SK-N-SH (cell line): ENCODE measurements at regions not wholly inside any gene's neighbourhood (a gene's known extent, or its start where the extent isn't known, plus 50 kb on each side); places are given as distances from the start of the nearest gene placed in this dataset.

Experiments
- CTCF ChIA-PET: fragments of 300-600, 350-600 bp; formaldehyde crosslinking; extraction: SDS; loops from one replicate; lab custom pipeline; 2021; lab: Yijun Ruan, JAX
- POLR2A ChIA-PET: fragments of 350-600 bp; sonication (Branson Sonifier 250); formaldehyde crosslinking; extraction: SDS; loops from one replicate; lab custom pipeline; 2020; ENCODE audit warnings: antibody characterized with exemption, inconsistent platforms; lab: Yijun Ruan, JAX
- DNase-seq: peaks from one replicate; pipeline ENCODE4 v3.0.0; 2012
- H2AFZ ChIP-seq: fragments of 200-600 bp; sonication (generic); 2 replicates; pipeline ENCODE4 v1.8.1; 2016; ENCODE audit warnings: antibody characterized with exemption, mild to moderate bottlenecking, low read depth
- H3F3A ChIP-seq: fragments of 200-600 bp; sonication (generic); replicated peaks from 2 replicates; pipeline ENCODE3; 2016; ENCODE audit warnings: antibody characterized with exemption, mild to moderate bottlenecking; ENCODE audit not compliant: insufficient read depth
- H3K27ac ChIP-seq, 2 experiments: fragments of 200-500 bp in 1 of 2; fragments of 200-600 bp in 1 of 2; sonication (Bioruptor generic) in 1 of 2; sonication (generic), shearing (Covaris generic) in 1 of 2; 2 replicates each; pipeline versions ENCODE4 v1.5.1 to v1.6.1; 2014 to 2016; ENCODE audit warnings: low read depth in 2 of 2, inconsistent platforms in 1 of 2, low read length in 1 of 2, mild to moderate bottlenecking in 1 of 2, mixed read lengths in 1 of 2
- H3K27me3 ChIP-seq: fragments of 200-600 bp; sonication (generic), shearing (Covaris generic); 2 replicates; pipeline ENCODE4 v1.6.1; 2016; ENCODE audit warnings: mixed run types; ENCODE audit not compliant: insufficient read depth
- H3K36me3 ChIP-seq, 2 experiments: fragments of 200-500 bp in 1 of 2; fragments of 200-600 bp in 1 of 2; sonication (Bioruptor generic) in 1 of 2; sonication (generic) in 1 of 2; replicated peaks in 1 of 2; 2 replicates each; pipeline versions ENCODE3 to v1.5.1; 2014 to 2016; ENCODE audit warnings: low read length in 1 of 2, mild to moderate bottlenecking in 1 of 2; ENCODE audit not compliant: insufficient read depth in 2 of 2, control insufficient read depth in 1 of 2
- H3K4me1 ChIP-seq, 2 experiments: fragments of 200-500 bp in 1 of 2; fragments of 200-600 bp in 1 of 2; sonication (Bioruptor generic) in 1 of 2; sonication (generic), shearing (Covaris generic) in 1 of 2; 2 replicates each; pipeline versions ENCODE4 v1.5.1 to v1.6.1; 2014 to 2016; ENCODE audit warnings: low read depth in 1 of 2, low read length in 1 of 2, mixed run types in 1 of 2; ENCODE audit not compliant: insufficient read depth in 2 of 2, control insufficient read depth in 1 of 2
- H3K4me2 ChIP-seq: fragments of 200-600 bp; sonication (generic), shearing (Covaris generic); 2 replicates; pipeline ENCODE4 v1.6.1; 2017; ENCODE audit warnings: mixed run types
- H3K4me3 ChIP-seq, 2 experiments: fragments of 200-500 bp in 1 of 2; fragments of 200-600 bp in 1 of 2; sonication (Bioruptor generic) in 1 of 2; sonication (generic), shearing (Covaris generic) in 1 of 2; 2 replicates each; pipeline versions ENCODE4 v1.5.1 to v1.8.1; 2014 to 2016; ENCODE audit warnings: low read depth in 2 of 2, inconsistent platforms in 1 of 2, low read length in 1 of 2, mild to moderate bottlenecking in 1 of 2, mixed read lengths in 1 of 2, moderate library complexity in 1 of 2
- H3K79me2 ChIP-seq: fragments of 200-600 bp; sonication (generic); 2 replicates; pipeline ENCODE4 v1.8.1; 2017; ENCODE audit warnings: mild to moderate bottlenecking; ENCODE audit not compliant: insufficient read depth
- H3K9ac ChIP-seq: fragments of 200-600 bp; sonication (generic); 2 replicates; pipeline ENCODE4 v1.6.1; 2017; ENCODE audit warnings: mixed run types
- H3K9me2 ChIP-seq: fragments of 200-600 bp; sonication (generic); 2 replicates; pipeline ENCODE4 v1.6.1; 2017; ENCODE audit warnings: mixed run types
- H3K9me3 ChIP-seq: fragments of 200-600 bp; sonication (generic); 2 replicates; pipeline ENCODE4 v1.6.1; 2017; ENCODE audit warnings: mixed run types, mild to moderate bottlenecking, moderate library complexity
- H4K20me1 ChIP-seq: fragments of 200-600 bp; sonication (generic); 2 replicates; pipeline ENCODE4 v1.6.1; 2017; ENCODE audit warnings: mild to moderate bottlenecking, mixed run types; ENCODE audit not compliant: insufficient read depth
- ELF1 ChIP-seq: IDR thresholded peaks from 2 replicates; pipeline ENCODE4 v1.4.0; 2012
- EP300 ChIP-seq, 2 experiments: IDR thresholded peaks; 2 replicates each; pipeline versions ENCODE4 v1.4.0 to v1.6.1; 2012; ENCODE audit warnings: borderline replicate concordance in 1 of 2, low read depth in 1 of 2, low read length in 1 of 2
- EZH2phosphoT487 ChIP-seq: fragments of 200-600 bp; sonication (generic); IDR thresholded peaks from 2 replicates; pipeline ENCODE4 v1.6.1; 2017; ENCODE audit warnings: low read depth, mixed run types, mild to moderate bottlenecking, antibody characterized with exemption, moderate library complexity, borderline replicate concordance
- FOSL2 ChIP-seq: IDR thresholded peaks from 2 replicates; pipeline ENCODE4 v1.4.0; 2012; ENCODE audit warnings: low read depth, mild to moderate bottlenecking, moderate library complexity, borderline replicate concordance
- FOXM1 ChIP-seq: IDR thresholded peaks from 2 replicates; pipeline ENCODE4 v1.4.0; 2012; ENCODE audit warnings: low read depth, mild to moderate bottlenecking
- GABPA ChIP-seq: IDR thresholded peaks from 2 replicates; pipeline ENCODE4 v1.4.0; 2012; ENCODE audit warnings: low read depth, mild to moderate bottlenecking
- MEF2A ChIP-seq: IDR thresholded peaks from 2 replicates; pipeline ENCODE4 v1.4.0; 2012; ENCODE audit warnings: low read depth, borderline replicate concordance
- MXI1 ChIP-seq: IDR thresholded peaks from 2 replicates; pipeline ENCODE4 v1.6.1; 2012; ENCODE audit warnings: mild to moderate bottlenecking, low read depth, low read length, improper control_type of control experiment
- NFIC ChIP-seq: IDR thresholded peaks from 2 replicates; pipeline ENCODE4 v1.4.0; 2012; ENCODE audit warnings: borderline replicate concordance
- RCOR1 ChIP-seq: fragments of 150-350 bp; IDR thresholded peaks from 2 replicates; pipeline ENCODE4 v1.6.1; 2017; ENCODE audit warnings: antibody characterized with exemption, low read length
- RXRA ChIP-seq: IDR thresholded peaks from 2 replicates; pipeline ENCODE4 v1.4.0; 2012; ENCODE audit warnings: low read depth, mild to moderate bottlenecking, borderline replicate concordance
- SMC3 ChIP-seq: IDR thresholded peaks from 2 replicates; pipeline ENCODE4 v1.6.1; 2012; ENCODE audit warnings: low read depth, low read length, improper control_type of control experiment
- TAF1 ChIP-seq: IDR thresholded peaks from 2 replicates; pipeline ENCODE4 v1.6.1; 2012; ENCODE audit warnings: low read depth, mild to moderate bottlenecking, low read length, moderate library complexity, borderline replicate concordance
- TCF12 ChIP-seq: IDR thresholded peaks from 2 replicates; pipeline ENCODE4 v1.4.0; 2012
- TEAD4 ChIP-seq: IDR thresholded peaks from 2 replicates; pipeline ENCODE4 v1.4.0; 2012; ENCODE audit warnings: mild to moderate bottlenecking, borderline replicate concordance; ENCODE audit not compliant: insufficient read depth
- WGBS: methylation state at CpG from one replicate; pipeline ENCODE4 v1.1.6; 2017; ENCODE audit warnings: low lambda C conversion rate; 5-methylcytosine and 5-hydroxymethylcytosine counted together
- TF ChIP-seq, protein P1 (sequence below): IDR thresholded peaks from 2 replicates; pipeline ENCODE4 v1.4.0; 2012; ENCODE audit warnings: low read depth, borderline replicate concordance
- TF ChIP-seq, protein P2 (sequence below): IDR thresholded peaks from 2 replicates; pipeline ENCODE4 v1.4.0; 2012; ENCODE audit warnings: low read depth, borderline replicate concordance
- TF ChIP-seq, protein P3 (sequence below): IDR thresholded peaks from 2 replicates; pipeline ENCODE4; 2012

DNA sequence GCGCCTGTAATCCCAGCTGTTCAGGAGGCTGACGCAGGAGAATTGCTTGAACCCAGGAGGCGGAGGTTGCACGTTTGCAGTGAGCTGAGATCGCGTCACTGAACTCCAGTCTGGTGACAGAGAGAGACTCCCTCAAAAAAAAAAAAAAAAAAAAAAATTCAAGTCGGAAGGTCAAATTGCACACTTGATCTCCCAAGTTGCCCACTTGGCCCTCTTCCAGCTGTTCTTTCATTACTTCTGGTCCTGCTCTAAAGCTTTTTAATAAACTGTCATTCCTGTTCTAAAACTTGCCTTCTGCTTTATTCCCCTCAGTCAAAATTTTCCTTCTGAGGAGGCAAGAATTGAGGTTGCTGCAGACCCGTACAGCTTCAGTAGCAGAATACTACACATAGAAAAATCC, 2358.0 kb downstream of the ARAP2 start:
- H3K9me2 ChIP-seq: no peaks in the 10 kb centered on the region
- 90% methylated on average over 8 of the region's 8 CpGs for WGBS
- POLR2A ChIA-PET: no interaction called here

DNA sequence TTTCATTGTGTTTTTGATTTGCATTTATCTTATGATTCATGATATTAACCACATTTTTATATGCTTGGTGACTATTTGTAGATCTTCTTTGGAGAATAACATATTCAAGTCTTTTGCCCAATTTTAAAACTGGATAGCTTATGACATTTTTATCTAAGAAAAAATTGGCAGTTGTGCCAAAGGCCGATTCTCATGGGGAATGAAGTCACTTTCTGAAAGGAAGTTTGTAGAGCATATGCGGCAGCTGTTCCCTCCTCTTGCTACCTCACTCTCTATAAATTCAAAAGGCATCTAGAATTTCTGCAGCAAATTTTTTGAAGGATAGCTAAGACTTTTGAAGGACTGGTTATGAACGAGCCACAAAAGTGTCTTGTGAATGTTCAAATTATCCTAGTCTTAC, 2353.5 kb downstream of the ARAP2 start:
- Histone ChIP-seq H3K4me3 (no peak overlapping the region), H3K27ac (no peak overlapping the region), H3K27me3 (no peaks in the 10 kb centered on the region), H3K9me2 (no peaks in the 10 kb centered on the region), H2AFZ (no peak overlapping the region)
- TF ChIP-seq, protein P1, sequence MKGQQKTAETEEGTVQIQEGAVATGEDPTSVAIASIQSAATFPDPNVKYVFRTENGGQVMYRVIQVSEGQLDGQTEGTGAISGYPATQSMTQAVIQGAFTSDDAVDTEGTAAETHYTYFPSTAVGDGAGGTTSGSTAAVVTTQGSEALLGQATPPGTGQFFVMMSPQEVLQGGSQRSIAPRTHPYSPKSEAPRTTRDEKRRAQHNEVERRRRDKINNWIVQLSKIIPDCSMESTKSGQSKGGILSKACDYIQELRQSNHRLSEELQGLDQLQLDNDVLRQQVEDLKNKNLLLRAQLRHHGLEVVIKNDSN: no peak
- TF ChIP-seq, protein P2, sequence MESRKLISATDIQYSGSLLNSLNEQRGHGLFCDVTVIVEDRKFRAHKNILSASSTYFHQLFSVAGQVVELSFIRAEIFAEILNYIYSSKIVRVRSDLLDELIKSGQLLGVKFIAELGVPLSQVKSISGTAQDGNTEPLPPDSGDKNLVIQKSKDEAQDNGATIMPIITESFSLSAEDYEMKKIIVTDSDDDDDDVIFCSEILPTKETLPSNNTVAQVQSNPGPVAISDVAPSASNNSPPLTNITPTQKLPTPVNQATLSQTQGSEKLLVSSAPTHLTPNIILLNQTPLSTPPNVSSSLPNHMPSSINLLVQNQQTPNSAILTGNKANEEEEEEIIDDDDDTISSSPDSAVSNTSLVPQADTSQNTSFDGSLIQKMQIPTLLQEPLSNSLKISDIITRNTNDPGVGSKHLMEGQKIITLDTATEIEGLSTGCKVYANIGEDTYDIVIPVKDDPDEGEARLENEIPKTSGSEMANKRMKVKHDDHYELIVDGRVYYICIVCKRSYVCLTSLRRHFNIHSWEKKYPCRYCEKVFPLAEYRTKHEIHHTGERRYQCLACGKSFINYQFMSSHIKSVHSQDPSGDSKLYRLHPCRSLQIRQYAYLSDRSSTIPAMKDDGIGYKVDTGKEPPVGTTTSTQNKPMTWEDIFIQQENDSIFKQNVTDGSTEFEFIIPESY: no peak
- TF ChIP-seq MEF2A (no peak), SMC3 (no peak), EZH2phosphoT487 (no peak), GABPA (no peak), RCOR1 (no peak), NFIC (no peak), RXRA (no peak), FOXM1 (no peak), EP300 (IDR thresholded peaks at IDR 0.05; ENCODE audit: borderline replicate concordance in 1 of 2, low read depth in 1 of 2, low read length in 1 of 2) (no peak), ELF1 (no peak)
- TF ChIP-seq, all 33 proteins: peak for 0
- WGBS: 75% methylated on average over 3 of the region's 3 CpGs
- H3K4me1 ChIP-seq: peaks cover 0 to 1% of the 10 kb centered on the region in 2 experiments; a peak in 1 of 4 replicates
- DNase-seq: no peak
- ChIA-PET POLR2A (no interaction called here), CTCF (no interaction called here)
- no peak overlapping the region for H3K4me2 ChIP-seq
- no peak overlapping the region for H3K9ac ChIP-seq
- no peaks in the 10 kb centered on the region for H3K79me2 ChIP-seq
- no peaks in the 10 kb centered on the region for H3K36me3 ChIP-seq
- no peaks in the 10 kb centered on the region for H3F3A ChIP-seq
- H3K9me3 ChIP-seq: no peaks in the 10 kb centered on the region
- no peaks in the 10 kb centered on the region for H4K20me1 ChIP-seq

More for the DNA sequence above, 2358.0 kb downstream of the ARAP2 start:
- no peak for TF ChIP-seq TAF1
- TF ChIP-seq FOXM1: no peak
- TF ChIP-seq, protein P3, sequence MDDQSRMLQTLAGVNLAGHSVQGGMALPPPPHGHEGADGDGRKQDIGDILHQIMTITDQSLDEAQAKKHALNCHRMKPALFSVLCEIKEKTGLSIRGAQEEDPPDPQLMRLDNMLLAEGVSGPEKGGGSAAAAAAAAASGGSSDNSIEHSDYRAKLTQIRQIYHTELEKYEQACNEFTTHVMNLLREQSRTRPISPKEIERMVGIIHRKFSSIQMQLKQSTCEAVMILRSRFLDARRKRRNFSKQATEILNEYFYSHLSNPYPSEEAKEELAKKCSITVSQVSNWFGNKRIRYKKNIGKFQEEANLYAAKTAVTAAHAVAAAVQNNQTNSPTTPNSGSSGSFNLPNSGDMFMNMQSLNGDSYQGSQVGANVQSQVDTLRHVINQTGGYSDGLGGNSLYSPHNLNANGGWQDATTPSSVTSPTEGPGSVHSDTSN: no peak
- no peak for TF ChIP-seq FOSL2
- TF ChIP-seq TEAD4: no peak
- TF ChIP-seq MXI1: no peak
- TF ChIP-seq EZH2phosphoT487: no peak
- no peak for TF ChIP-seq RXRA
- no peak for TF ChIP-seq TCF12
- Histone ChIP-seq H4K20me1 (no peaks in the 10 kb centered on the region), H3F3A (no peaks in the 10 kb centered on the region), H3K4me3 (no peak overlapping the region), H3K36me3 (no peaks in the 10 kb centered on the region), H3K4me1 (peaks cover 0 to 5% of the 10 kb centered on the region in 2 experiments; a peak in 2 of 4 replicates), H3K9ac (no peak overlapping the region), H3K27ac (no peak overlapping the region), H3K4me2 (no peak overlapping the region), H3K9me3 (no peaks in the 10 kb centered on the region), H3K79me2 (no peaks in the 10 kb centered on the region), H2AFZ (no peak overlapping the region), H3K27me3 (no peaks in the 10 kb centered on the region)
- DNase-seq: no peak
- CTCF ChIA-PET: interaction anchor here (1.7 kb wide), 1 partner anchor 13 kb away, joined by 5 read pairs; no protein-coding TSS in a partner anchor
